22Rv1 (cell line): ENCODE measurements at regions not wholly inside any gene's neighbourhood (a gene's known extent, or its start where the extent isn't known, plus 50 kb on each side); places are given as distances from the start of the nearest gene placed in this dataset.

Source experiments
- H3K27ac ChIP-seq: fragments of 450-650 bp; 2 replicates; pipeline ENCODE4 v1.5.1; 2017
- CTCF ChIP-seq: fragments of 450-650 bp; IDR thresholded peaks from 2 replicates; pipeline ENCODE4 v1.5.1; 2017; ENCODE audit warnings: mild to moderate bottlenecking
- ZFX ChIP-seq: fragments of 450-650 bp; IDR thresholded peaks from 2 replicates; pipeline ENCODE4 v1.6.1; 2017; ENCODE audit warnings: antibody characterized with exemption, borderline replicate concordance

GRCh38 chr2:123485056-123485455 lies 540.0 kb upstream of the CNTNAP5 start:
- TF ChIP-seq ZFX = no peak
- H3K27ac ChIP-seq = no peak overlapping the region

- no peak overlapping the region for H3K27ac ChIP-seq
- no peak for TF ChIP-seq CTCF
- TF ChIP-seq ZFX = no peak
These were observed 531.4 kb upstream of the CNTNAP5 start for GRCh38 chr2:123493687-123494086.

GRCh38 chr2:123495241-123495640 lies 529.8 kb upstream of the CNTNAP5 start:
- H3K27ac ChIP-seq = no peak overlapping the region
- TF ChIP-seq ZFX (no peak), CTCF (no peak)

GRCh38 chr2:123500346-123500745 lies 524.7 kb upstream of the CNTNAP5 start:
- no peak overlapping the region for H3K27ac ChIP-seq
- no peak for TF ChIP-seq CTCF
- no peak for TF ChIP-seq ZFX

GRCh38 chr2:123500988-123501387 lies 524.1 kb upstream of the CNTNAP5 start:
- TF ChIP-seq ZFX = no peak
- TF ChIP-seq CTCF = no peak

GRCh38 chr2:123502931-123503330 lies 522.2 kb upstream of the CNTNAP5 start:
- H3K27ac ChIP-seq = no peak overlapping the region
- TF ChIP-seq CTCF (no peak), ZFX (no peak)

More at GRCh38 chr2:123500988-123501387, 524.1 kb upstream of the CNTNAP5 start:
- H3K27ac ChIP-seq = no peak overlapping the region

- no peak for TF ChIP-seq ZFX
- H3K27ac ChIP-seq = peak overlapping the region; percentile 60
These were observed 512.5 kb upstream of the CNTNAP5 start for GRCh38 chr2:123512547-123512946.

- H3K27ac ChIP-seq = peak overlapping the region; percentile 60
- TF ChIP-seq ZFX (no peak), CTCF (no peak)
These were observed 511.7 kb upstream of the CNTNAP5 start for GRCh38 chr2:123513351-123513750.
